NB4 (cell line): ENCODE measurements at regions not wholly inside any gene's neighbourhood (a gene's known extent, or its start where the extent isn't known, plus 50 kb on each side); places are given as distances from the start of the nearest gene placed in this dataset.

ENCODE experiments used
- DNase-seq: peaks from one replicate; pipeline ENCODE4 v3.0.0; 2010; ENCODE audit warnings: low read depth
- H3K4me3 ChIP-seq: one replicate; pipeline ENCODE4 v1.5.1; 2011; ENCODE audit warnings: mild to moderate bottlenecking, low read depth, low read length, moderate library complexity
- MYC ChIP-seq: IDR thresholded peaks from 2 replicates; pipeline ENCODE4 v1.6.1; 2011; ENCODE audit warnings: low read depth, low read length
- POLR2A ChIP-seq: IDR thresholded peaks from 2 replicates; pipeline ENCODE4 v1.6.1; 2011; ENCODE audit warnings: mild to moderate bottlenecking; ENCODE audit not compliant: insufficient read length; ENCODE audit errors: extremely low read depth
- TF ChIP-seq, protein P1 (sequence below): IDR thresholded peaks from one replicate; pipeline ENCODE4 v1.5.1; 2012; ENCODE audit warnings: low read depth, low read length
- TF ChIP-seq, protein P2 (sequence below): IDR thresholded peaks from 2 replicates; pipeline ENCODE4 v1.6.1; 2011; ENCODE audit warnings: low read depth, low read length

DNA sequence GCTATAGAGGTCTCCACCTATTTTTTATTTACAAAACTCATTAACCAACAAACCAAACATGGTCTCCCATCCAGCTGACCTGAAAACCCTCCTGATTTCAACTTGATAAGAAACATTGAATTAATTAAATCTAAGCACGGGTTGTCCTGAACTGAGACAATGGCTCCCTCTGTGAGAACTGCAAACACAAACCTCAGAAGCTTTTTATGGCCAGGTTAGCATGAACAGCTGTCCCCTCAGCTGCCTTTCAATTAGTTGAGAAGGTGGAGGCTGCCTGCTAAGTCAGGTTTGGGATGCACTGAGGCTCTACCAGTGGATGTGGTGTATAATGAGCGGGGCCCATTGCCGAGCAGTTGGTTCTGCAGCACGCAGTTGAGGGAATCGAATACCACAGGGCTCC is 258.5 kb upstream of the DDX18 start:
- TF ChIP-seq MYC (no peak), POLR2A (no peak)
- TF ChIP-seq, protein P1, sequence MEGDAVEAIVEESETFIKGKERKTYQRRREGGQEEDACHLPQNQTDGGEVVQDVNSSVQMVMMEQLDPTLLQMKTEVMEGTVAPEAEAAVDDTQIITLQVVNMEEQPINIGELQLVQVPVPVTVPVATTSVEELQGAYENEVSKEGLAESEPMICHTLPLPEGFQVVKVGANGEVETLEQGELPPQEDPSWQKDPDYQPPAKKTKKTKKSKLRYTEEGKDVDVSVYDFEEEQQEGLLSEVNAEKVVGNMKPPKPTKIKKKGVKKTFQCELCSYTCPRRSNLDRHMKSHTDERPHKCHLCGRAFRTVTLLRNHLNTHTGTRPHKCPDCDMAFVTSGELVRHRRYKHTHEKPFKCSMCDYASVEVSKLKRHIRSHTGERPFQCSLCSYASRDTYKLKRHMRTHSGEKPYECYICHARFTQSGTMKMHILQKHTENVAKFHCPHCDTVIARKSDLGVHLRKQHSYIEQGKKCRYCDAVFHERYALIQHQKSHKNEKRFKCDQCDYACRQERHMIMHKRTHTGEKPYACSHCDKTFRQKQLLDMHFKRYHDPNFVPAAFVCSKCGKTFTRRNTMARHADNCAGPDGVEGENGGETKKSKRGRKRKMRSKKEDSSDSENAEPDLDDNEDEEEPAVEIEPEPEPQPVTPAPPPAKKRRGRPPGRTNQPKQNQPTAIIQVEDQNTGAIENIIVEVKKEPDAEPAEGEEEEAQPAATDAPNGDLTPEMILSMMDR: no peak
- TF ChIP-seq, protein P2, sequence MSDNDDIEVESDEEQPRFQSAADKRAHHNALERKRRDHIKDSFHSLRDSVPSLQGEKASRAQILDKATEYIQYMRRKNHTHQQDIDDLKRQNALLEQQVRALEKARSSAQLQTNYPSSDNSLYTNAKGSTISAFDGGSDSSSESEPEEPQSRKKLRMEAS: no peak
- DNase-seq: no peak
- no peak overlapping the region for H3K4me3 ChIP-seq

DNA sequence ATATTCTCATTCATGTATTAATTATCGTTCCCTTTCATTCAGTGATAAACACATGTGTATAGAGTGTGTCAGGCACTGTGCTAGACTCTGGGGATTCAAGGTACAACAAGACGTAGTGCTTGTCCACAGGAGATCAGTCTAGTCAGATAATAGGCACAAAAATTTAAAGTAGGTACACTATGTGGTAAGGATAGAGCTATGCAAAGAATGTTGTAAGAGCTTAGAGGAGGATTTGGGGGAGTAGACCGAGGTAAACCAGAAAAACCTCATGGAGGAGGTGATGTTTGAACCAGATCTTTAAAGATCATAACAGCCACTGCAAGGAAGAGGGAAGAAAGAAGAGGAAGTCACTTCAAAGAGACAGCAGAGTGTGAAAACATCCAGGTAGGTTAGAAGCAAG is 256.9 kb upstream of the DDX18 start:
- DNase-seq: peak; percentile 9
- TF ChIP-seq MYC (no peak), POLR2A (no peak)
- TF ChIP-seq, protein P1: no peak
- TF ChIP-seq, protein P2: no peak
- H3K4me3 ChIP-seq: no peak overlapping the region

DNA sequence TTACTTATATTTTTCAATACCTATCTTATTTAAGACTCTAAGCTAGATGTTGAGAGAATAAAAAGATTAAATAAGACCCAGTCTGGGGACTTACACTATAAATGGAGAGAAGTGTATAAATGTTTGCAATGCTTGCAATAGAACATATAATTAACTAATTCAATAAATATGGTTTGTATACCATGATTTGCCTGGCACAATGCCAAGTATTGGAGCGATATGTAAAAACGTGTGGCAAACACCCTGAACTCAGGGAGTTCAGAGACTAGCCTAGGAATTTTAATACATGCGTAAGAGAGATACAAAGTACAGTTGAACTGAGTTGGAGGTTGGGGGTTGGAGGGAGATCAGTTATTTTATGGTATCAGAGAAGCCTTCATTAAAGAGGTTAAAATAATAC is 251.8 kb upstream of the DDX18 start:
- no peak overlapping the region for H3K4me3 ChIP-seq
- TF ChIP-seq MYC (no peak), POLR2A (no peak)
- TF ChIP-seq, protein P2: no peak
- TF ChIP-seq, protein P1: no peak
- DNase-seq: no peak

DNA sequence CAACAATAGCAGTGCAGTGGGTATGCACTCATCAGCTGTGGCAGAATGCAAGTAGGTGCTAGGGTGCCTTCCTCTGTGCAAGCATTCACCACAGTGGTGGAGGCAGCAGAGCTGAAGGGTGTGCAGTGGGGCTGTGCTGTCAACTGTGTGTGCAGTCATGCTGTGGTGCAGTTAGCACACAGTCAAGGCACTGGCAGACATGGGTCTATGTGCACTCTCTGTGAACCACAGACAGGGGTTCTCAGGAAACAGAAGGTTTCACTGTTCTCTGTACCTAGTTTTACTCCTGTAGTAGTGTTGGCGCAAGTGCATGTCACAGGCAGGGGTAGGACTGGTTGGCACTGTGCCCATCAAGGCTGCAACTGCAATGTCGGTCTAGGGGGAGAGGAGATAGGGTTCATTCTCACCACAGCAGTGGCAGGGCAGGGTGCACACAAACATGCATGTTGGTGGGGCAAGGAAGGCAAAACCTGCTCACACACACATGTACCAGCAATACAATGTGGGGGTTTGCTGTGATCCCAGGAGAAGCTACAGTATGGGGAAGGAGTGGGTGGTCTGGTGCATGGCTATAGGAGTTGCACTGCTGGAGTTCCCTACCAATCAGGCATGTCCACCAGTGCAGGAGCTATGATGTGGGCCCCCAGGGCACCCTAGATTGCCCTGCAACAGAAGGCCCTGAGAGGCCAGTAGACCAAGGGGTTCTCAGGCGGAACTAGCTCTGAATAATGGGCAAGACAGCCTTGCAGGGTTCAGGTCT is 242.7 kb upstream of the DDX18 start:
- TF ChIP-seq, protein P1: no peak
- TF ChIP-seq, protein P2: no peak
- TF ChIP-seq POLR2A (no peak), MYC (no peak)
- DNase-seq: no peak
- H3K4me3 ChIP-seq: no peak overlapping the region

DNA sequence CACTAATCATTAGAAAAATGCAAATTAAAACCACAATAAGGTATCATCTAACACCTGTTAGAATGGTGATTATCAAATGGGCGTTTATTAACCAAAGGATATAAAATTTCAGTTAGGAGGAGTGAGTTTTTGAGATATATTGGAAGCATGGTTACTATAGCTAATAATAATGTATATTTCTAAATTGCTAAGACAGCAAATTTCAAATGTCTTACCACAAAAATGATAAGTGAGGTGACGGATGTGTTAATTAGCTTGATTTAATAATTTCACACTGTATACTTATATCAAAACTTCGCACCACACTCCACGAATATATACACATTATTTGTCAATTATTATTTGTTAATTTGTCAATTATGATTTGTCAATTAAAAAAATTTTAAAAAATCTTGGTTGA is 227.2 kb upstream of the DDX18 start:
- DNase-seq: no peak
- no peak overlapping the region for H3K4me3 ChIP-seq
- TF ChIP-seq POLR2A (no peak), MYC (no peak)
- TF ChIP-seq, protein P2: no peak
- TF ChIP-seq, protein P1: no peak
